ENCODE measurements at regions not wholly inside any gene's neighbourhood (a gene's known extent, or its start where the extent isn't known, plus 50 kb on each side); places are given as distances from the start of the nearest gene placed in this dataset.
A peak's percentile ranks its signal among the peaks of the same experiment; 100 is the strongest.

DNA sequence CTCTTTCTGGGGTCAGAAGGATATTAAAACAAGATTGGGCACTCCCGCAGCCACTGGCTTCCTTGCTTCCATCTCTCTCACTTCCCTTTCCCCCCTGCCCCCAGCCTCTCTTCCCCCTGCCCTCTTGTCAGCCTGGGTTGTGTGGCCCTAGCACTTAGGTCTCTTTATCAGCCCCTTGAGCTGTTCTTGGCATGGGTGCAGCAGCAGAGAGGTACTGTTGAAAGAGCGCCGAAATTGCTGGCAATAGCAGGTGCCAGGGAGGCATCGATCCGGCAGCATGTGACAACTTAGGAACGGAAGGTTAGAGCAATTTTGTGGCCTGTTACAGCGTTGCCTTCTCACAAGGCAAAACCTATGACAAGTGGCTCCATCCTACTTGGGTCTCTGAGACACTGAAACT is 333.1 kb upstream of the IGFBP7 start:
- Mint-ChIP-seq H3K36me3 (ENCODE audit: low read depth) (peaks cover 6% of the 10 kb centered on the region), H3K27ac (peak overlapping the region in 2 of 3 experiments; percentile 22 to 67)
- no peak for TF ChIP-seq CTCF (IDR thresholded peaks at IDR 0.05; ENCODE audit: unreplicated experiment in 3 of 3)

GRCh38 chr4:57442831-57443291 is 332.7 kb upstream of the IGFBP7 start:
- Mint-ChIP-seq H3K4me3 (no peak overlapping the region), H3K4me1 (peaks cover 32% of the 10 kb centered on the region), H3K36me3 (ENCODE audit: low read depth) (peaks cover 5% of the 10 kb centered on the region), H3K27ac (peak overlapping the region; percentile 22 to 67 (median 64)), H3K27me3 (ENCODE audit: low read depth) (peaks cover 11% of the 10 kb centered on the region), H3K9me3 (peaks cover 3% of the 10 kb centered on the region)
- TF ChIP-seq CTCF (IDR thresholded peaks at IDR 0.05; ENCODE audit: unreplicated experiment in 3 of 3): peak; percentile 91 to 97 (median 93)

More for the DNA sequence above, 333.1 kb upstream of the IGFBP7 start:
- Mint-ChIP-seq H3K9me3 (peaks cover 5% of the 10 kb centered on the region), H3K27me3 (ENCODE audit: low read depth) (peaks cover 11% of the 10 kb centered on the region), H3K4me3 (no peak overlapping the region), H3K4me1 (peaks cover 32% of the 10 kb centered on the region)

DNA sequence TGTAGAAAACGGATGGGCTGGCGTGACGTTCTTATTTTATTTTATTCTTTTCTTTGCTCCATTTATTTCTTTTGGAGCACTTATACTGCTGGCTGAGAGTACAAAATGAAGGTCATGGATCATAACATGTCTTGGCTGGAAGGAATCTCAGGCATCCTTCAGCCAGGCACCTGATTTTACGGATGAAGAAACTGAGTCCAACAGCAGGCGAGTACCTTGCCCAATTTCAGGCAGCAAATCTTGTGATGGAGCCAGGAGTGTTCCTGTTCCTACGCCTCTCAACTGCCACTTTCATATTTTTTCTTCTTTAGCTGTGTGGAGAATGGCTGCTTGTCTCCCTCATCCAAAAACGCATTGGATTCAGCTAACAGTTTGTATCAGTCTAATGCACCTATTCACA is 332.1 kb upstream of the IGFBP7 start:
- Mint-ChIP-seq H3K4me3 (no peak overlapping the region), H3K36me3 (ENCODE audit: low read depth) (no peaks in the 10 kb centered on the region), H3K27ac (peak overlapping the region in 2 of 3 experiments; percentile 64 to 67), H3K27me3 (ENCODE audit: low read depth) (peaks cover 11% of the 10 kb centered on the region), H3K4me1 (peaks cover 32% of the 10 kb centered on the region), H3K9me3 (no peaks in the 10 kb centered on the region)
- no peak for TF ChIP-seq CTCF (IDR thresholded peaks at IDR 0.05; ENCODE audit: unreplicated experiment in 3 of 3)

DNA sequence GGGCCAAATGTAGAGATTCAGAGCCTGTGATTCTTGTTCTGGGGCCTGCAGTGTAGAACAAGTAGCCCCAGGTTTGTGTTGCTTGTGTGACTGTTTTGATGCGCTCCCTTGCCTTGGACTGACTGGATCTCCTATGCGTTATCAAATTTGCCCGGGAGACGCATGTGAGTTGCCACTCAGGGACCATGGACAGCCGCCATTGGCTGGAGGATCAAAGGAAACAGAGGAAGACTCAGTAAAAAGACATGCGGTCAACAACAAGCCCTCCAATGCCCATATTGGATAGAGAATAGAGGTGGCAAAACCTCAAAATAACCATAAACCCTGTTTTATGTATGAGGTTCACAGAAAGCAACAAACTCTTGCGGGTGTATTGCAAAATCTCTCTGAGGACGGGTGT is 327.5 kb upstream of the IGFBP7 start:
- no peaks in the 10 kb centered on the region for H3K36me3 Mint-ChIP-seq (ENCODE audit: low read depth)
- H3K27ac Mint-ChIP-seq: no peak overlapping the region
- H3K27me3 Mint-ChIP-seq (ENCODE audit: low read depth): peaks cover 14% of the 10 kb centered on the region
- no peak for TF ChIP-seq CTCF (IDR thresholded peaks at IDR 0.05; ENCODE audit: unreplicated experiment in 3 of 3)
- H3K4me1 Mint-ChIP-seq: peaks cover 12% of the 10 kb centered on the region
- H3K9me3 Mint-ChIP-seq: no peaks in the 10 kb centered on the region
- H3K4me3 Mint-ChIP-seq: no peak overlapping the region

- no peak for TF ChIP-seq CTCF (IDR thresholded peaks at IDR 0.05; ENCODE audit: unreplicated experiment in 3 of 3)
- Mint-ChIP-seq H3K4me1 (no peaks in the 10 kb centered on the region), H3K4me3 (no peak overlapping the region), H3K9me3 (no peaks in the 10 kb centered on the region), H3K27ac (no peak overlapping the region), H3K36me3 (ENCODE audit: low read depth) (no peaks in the 10 kb centered on the region), H3K27me3 (ENCODE audit: low read depth) (peaks cover 6% of the 10 kb centered on the region)
These were observed 325.1 kb upstream of the IGFBP7 start for GRCh38 chr4:57435300-57435699.

DNA sequence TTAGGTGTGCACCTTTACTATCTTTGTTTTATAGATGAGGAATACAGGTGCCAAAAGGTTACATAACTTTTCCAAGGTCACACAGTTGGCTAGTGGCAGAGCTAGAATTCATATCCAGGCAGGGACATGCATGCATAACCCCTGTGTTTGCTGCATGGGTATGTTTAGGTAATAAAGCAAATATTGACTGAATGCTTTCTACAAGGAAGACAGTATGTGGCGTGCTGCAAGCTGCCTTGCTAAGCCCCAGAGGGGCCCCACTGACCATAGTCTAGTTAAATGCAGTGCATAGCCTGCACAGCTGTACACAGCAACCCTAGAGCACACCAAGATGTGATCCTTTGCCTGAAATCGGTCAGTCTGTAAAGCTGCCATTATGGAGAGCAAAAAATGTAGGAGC is 320.5 kb upstream of the IGFBP7 start:
- Mint-ChIP-seq H3K9me3 (no peaks in the 10 kb centered on the region), H3K27ac (no peak overlapping the region), H3K4me3 (no peak overlapping the region), H3K27me3 (ENCODE audit: low read depth) (peaks cover 9% of the 10 kb centered on the region), H3K36me3 (ENCODE audit: low read depth) (no peaks in the 10 kb centered on the region), H3K4me1 (peaks cover 5% of the 10 kb centered on the region)
- TF ChIP-seq CTCF (IDR thresholded peaks at IDR 0.05; ENCODE audit: unreplicated experiment in 3 of 3): no peak
